ENCODE measurements at regions not wholly inside any gene's neighbourhood (a gene's known extent, or its start where the extent isn't known, plus 50 kb on each side); places are given as distances from the start of the nearest gene placed in this dataset.

- no peak for DNase-seq
Measured at GRCh38 chr3:106729481-106729880, 647.8 kb upstream of the CCDC54 start.

- DNase-seq = no peak
Measured at GRCh38 chr3:106731230-106731629, 646.0 kb upstream of the CCDC54 start.

- no peak for DNase-seq
Measured at GRCh38 chr3:106734712-106735111, 642.5 kb upstream of the CCDC54 start.

GRCh38 chr3:106737265-106737664 lies 640.0 kb upstream of the CCDC54 start:
- no peak for DNase-seq

- DNase-seq = no peak
Measured at GRCh38 chr3:106740116-106740515, 637.1 kb upstream of the CCDC54 start.

GRCh38 chr3:106745344-106746168 lies 631.7 kb upstream of the CCDC54 start:
- no peak for DNase-seq

GRCh38 chr3:106746286-106746685 lies 631.0 kb upstream of the CCDC54 start:
- no peak for DNase-seq

- DNase-seq = no peak
Measured at GRCh38 chr3:106748472-106749262, 628.6 kb upstream of the CCDC54 start.

- DNase-seq = no peak
Measured at GRCh38 chr3:106750092-106750491, 627.1 kb upstream of the CCDC54 start.

GRCh38 chr3:106755336-106755735 lies 621.9 kb upstream of the CCDC54 start:
- no peak for DNase-seq

GRCh38 chr3:106756901-106757300 lies 620.3 kb upstream of the CCDC54 start:
- DNase-seq = no peak

GRCh38 chr3:106758459-106758858 lies 618.8 kb upstream of the CCDC54 start:
- no peak for DNase-seq

- no peak for DNase-seq
Measured at GRCh38 chr3:106759731-106760130, 617.5 kb upstream of the CCDC54 start.

- no peak for DNase-seq
Measured at GRCh38 chr3:106765342-106765741, 611.9 kb upstream of the CCDC54 start.

- no peak for DNase-seq
Measured at GRCh38 chr3:106768941-106769480, 608.2 kb upstream of the CCDC54 start.

- no peak for DNase-seq
Measured at GRCh38 chr3:106773795-106774194, 603.4 kb upstream of the CCDC54 start.

- DNase-seq = no peak
Measured at GRCh38 chr3:106783231-106783630, 594.0 kb upstream of the CCDC54 start.

- no peak for DNase-seq
Measured at GRCh38 chr3:106789276-106789675, 588.0 kb upstream of the CCDC54 start.

GRCh38 chr3:106792716-106793115 lies 584.5 kb upstream of the CCDC54 start:
- no peak for DNase-seq

- DNase-seq = no peak
Measured at GRCh38 chr3:106794442-106794841, 582.8 kb upstream of the CCDC54 start.

GRCh38 chr3:106795553-106795952 lies 581.7 kb upstream of the CCDC54 start:
- DNase-seq = no peak

GRCh38 chr3:106797461-106797860 lies 579.8 kb upstream of the CCDC54 start:
- DNase-seq = no peak

- no peak for DNase-seq
Measured at GRCh38 chr3:106805625-106806024, 571.6 kb upstream of the CCDC54 start.

GRCh38 chr3:106806964-106807363 lies 570.3 kb upstream of the CCDC54 start:
- no peak for DNase-seq

All from NCI-H1694 (cell line).